Endothelial cell of umbilical vein (primary cell): ENCODE measurements at regions not wholly inside any gene's neighbourhood (a gene's known extent, or its start where the extent isn't known, plus 50 kb on each side); places are given as distances from the start of the nearest gene placed in this dataset.

Experiments
- BruUV-seq: library from RNA; stranded (reverse); fragments of 400-500 nt; replicated peaks from 2 replicates; lab custom pipeline; 2021; lab: Mats Ljungman, UMichigan
- CTCF ChIA-PET: fragments of 300-600, 350-600 bp; sonication (Branson Sonifier 250); formaldehyde crosslinking; loops from one replicate; lab custom pipeline; 2021; ENCODE audit warnings: antibody characterized with exemption, inconsistent platforms; lab: Charles Lee
- POLR2A ChIA-PET: fragments of 300-600, 350-600 bp; sonication (Branson Sonifier 250); formaldehyde crosslinking; loops from one replicate; lab custom pipeline; 2021; ENCODE audit warnings: antibody characterized with exemption, inconsistent platforms; lab: Charles Lee
- DNase-seq: peaks from one replicate; pipeline ENCODE4 v3.0.0-alpha.2; 2011; ENCODE audit warnings: low read depth, low spot score
- FAIRE-seq: peaks from 2 replicates; lab custom pipeline; 2011; peaks lifted over from hg19 to GRCh38; lab: Jason Lieb, UNC
- H2AFZ ChIP-seq: 2 replicates; pipeline ENCODE4 v1.6.0; 2012; ENCODE audit warnings: low read depth, low read length, control low read depth, inconsistent platforms
- H3K27ac ChIP-seq: 2 replicates; pipeline ENCODE4 v1.5.1; 2011; ENCODE audit warnings: low read depth, mild to moderate bottlenecking, control low read depth, low read length, moderate library complexity; ENCODE audit not compliant: insufficient read depth
- H3K27me3 ChIP-seq, 2 experiments: 2 replicates each; pipeline versions ENCODE4 v1.6.0 to v1.6.1; 2011; ENCODE audit warnings: low read length in 2 of 2, mixed read lengths in 1 of 2; ENCODE audit not compliant: control insufficient read depth in 2 of 2, insufficient read depth in 2 of 2
- H3K36me3 ChIP-seq, 2 experiments: 2 replicates in 1 of 2; 3 replicates in 1 of 2; pipeline ENCODE4 v1.5.1; 2011; ENCODE audit warnings: low read length in 2 of 2, mild to moderate bottlenecking in 1 of 2, moderate library complexity in 1 of 2; ENCODE audit not compliant: control insufficient read depth in 2 of 2, insufficient read depth in 2 of 2; ENCODE audit errors: extremely low read depth in 1 of 2
- H3K4me1 ChIP-seq: 3 replicates; pipeline ENCODE4 v1.5.1; 2011; ENCODE audit warnings: mild to moderate bottlenecking, low read length; ENCODE audit not compliant: control insufficient read depth, insufficient read depth; ENCODE audit errors: extremely low read depth
- H3K4me2 ChIP-seq: 2 replicates; pipeline ENCODE4 v1.6.1; 2011; ENCODE audit warnings: low read length, control low read depth, mixed read lengths; ENCODE audit not compliant: insufficient read depth
- H3K4me3 ChIP-seq, 3 experiments: fragments of 200-600 bp in 1 of 3; sonication (generic), shearing (Covaris generic) in 1 of 3; replicated peaks in 1 of 3; 2 replicates each; pipeline ENCODE4 v1.5.1; 2011 to 2016; ENCODE audit warnings: control low read depth in 3 of 3, low read length in 3 of 3, mild to moderate bottlenecking in 2 of 3, inconsistent platforms in 1 of 3, low read depth in 1 of 3, moderate library complexity in 1 of 3; ENCODE audit not compliant: insufficient read depth in 1 of 3
- H3K79me2 ChIP-seq: 2 replicates; pipeline ENCODE4 v1.6.0; 2012; ENCODE audit warnings: low read length, inconsistent platforms; ENCODE audit not compliant: control insufficient read depth, insufficient read depth
- H3K9ac ChIP-seq: replicated peaks from 2 replicates; pipeline ENCODE3; 2011; ENCODE audit warnings: low read length, control low read depth; ENCODE audit not compliant: insufficient read depth; ENCODE audit errors: extremely low read depth
- H3K9me1 ChIP-seq: replicated peaks from 3 replicates; pipeline ENCODE4 v1.6.0; 2011; ENCODE audit warnings: mild to moderate bottlenecking, low read length; ENCODE audit not compliant: control insufficient read depth, insufficient read depth; ENCODE audit errors: extremely low read depth
- H3K9me3 ChIP-seq: replicated peaks from 2 replicates; pipeline ENCODE4 v1.5.1; 2012; ENCODE audit warnings: low read length, inconsistent platforms; ENCODE audit not compliant: control insufficient read depth, insufficient read depth
- H4K20me1 ChIP-seq: replicated peaks from 2 replicates; pipeline ENCODE3; 2011; ENCODE audit warnings: mild to moderate bottlenecking, low read length; ENCODE audit not compliant: control insufficient read depth, insufficient read depth; ENCODE audit errors: extremely low read depth
- CTCF ChIP-seq, 2 donors: IDR thresholded peaks; 1 replicate in 1 of 2; 2 replicates in 1 of 2; pipeline ENCODE4 v1.5.1; 2011; ENCODE audit warnings: low read length in 2 of 2, mild to moderate bottlenecking in 2 of 2, moderate library complexity in 2 of 2, control low read depth in 1 of 2, inconsistent platforms in 1 of 2, low read depth in 1 of 2; ENCODE audit not compliant: insufficient read depth in 1 of 2; ENCODE audit errors: extremely low read depth in 1 of 2
- EZH2 ChIP-seq: IDR thresholded peaks from 2 replicates; pipeline ENCODE4 v1.6.1; 2012; ENCODE audit warnings: borderline replicate concordance, low read depth, mild to moderate bottlenecking, moderate library complexity, low read length, inconsistent platforms; ENCODE audit not compliant: severe bottlenecking
- FOS ChIP-seq: IDR thresholded peaks from 2 replicates; pipeline ENCODE4 v1.6.1; 2011; ENCODE audit warnings: mild to moderate bottlenecking, low read length, moderate library complexity, borderline replicate concordance; ENCODE audit not compliant: insufficient read depth
- GATA2 ChIP-seq: IDR thresholded peaks from 2 replicates; pipeline ENCODE4 v1.7.0; 2011; ENCODE audit warnings: low read depth, mild to moderate bottlenecking, moderate library complexity, mixed read lengths, low read length; ENCODE audit not compliant: insufficient read length, insufficient read depth
- JUN ChIP-seq: IDR thresholded peaks from 2 replicates; pipeline ENCODE4 v1.6.1; 2011; ENCODE audit warnings: borderline replicate concordance, low read depth; ENCODE audit not compliant: insufficient read length, insufficient read depth
- MAX ChIP-seq: IDR thresholded peaks from 2 replicates; pipeline ENCODE4 v1.6.1; 2011; ENCODE audit not compliant: insufficient read depth, insufficient read length
- MYC ChIP-seq: IDR thresholded peaks from one replicate; pipeline ENCODE4 v1.6.1; 2011; ENCODE audit warnings: mild to moderate bottlenecking, low read depth, low read length
- POLR2A ChIP-seq: IDR thresholded peaks from 2 replicates; pipeline ENCODE4 v1.6.1; 2012; ENCODE audit warnings: low read depth, mild to moderate bottlenecking, control low read depth, low read length
- POLR2AphosphoS5 ChIP-seq: IDR thresholded peaks from 2 replicates; pipeline ENCODE4 v1.6.1; 2012; ENCODE audit warnings: low read depth, mild to moderate bottlenecking, control low read depth, low read length, moderate library complexity; ENCODE audit not compliant: insufficient read depth
- dilution Hi-C: fragments of 300-500 bp; cut with MboI; formaldehyde crosslinking; loops from one replicate; pipeline ENCODE4 v1.15.0; 2019; ENCODE audit warnings: low sequenced_read_pairs; ENCODE audit not compliant: extremely low pct_ligation_motif_present
- intact Hi-C: fragments of 100-400 bp; cut with micrococcal nuclease; formaldehyde crosslinking; loops from one replicate; pipeline ENCODE4 v1.10.0; 2022

- CTCF ChIA-PET, result no interaction called here
- Histone ChIP-seq H3K9me3 (no peaks in the 10 kb centered on the region), H3K9ac (no peak overlapping the region), H2AFZ (no peak overlapping the region), H3K79me2 (no peaks in the 10 kb centered on the region), H3K4me3 (no peak overlapping the region), H3K27me3 (no peaks in the 10 kb centered on the region), H3K9me1 (no peaks in the 10 kb centered on the region), H3K27ac (no peak overlapping the region), H3K4me2 (no peak overlapping the region), H4K20me1 (no peaks in the 10 kb centered on the region), H3K36me3 (no peaks in the 10 kb centered on the region), H3K4me1 (peaks cover 2% of the 10 kb centered on the region)
- no peak for TF ChIP-seq CTCF (IDR thresholded peaks at IDR 0.05; ENCODE audit: extremely low read depth in 1 of 2, insufficient read depth in 1 of 2, low read depth in 1 of 2, low read length in 2 of 2)
- TF ChIP-seq POLR2A, result no peak
- TF ChIP-seq JUN, result no peak
- TF ChIP-seq MYC, result no peak
- dilution Hi-C loops, result no loop called here
- no TSS peak for BruUV-seq
- no peak for FAIRE-seq
- POLR2A ChIA-PET, result no interaction called here
- intact Hi-C loops, result no loop called here
- no peak for DNase-seq
These were observed 205.5 kb downstream of the TFAP2B start for GRCh38 chr6:51024126-51024525.

GRCh38 chr6:51025082-51025777 lies 206.6 kb downstream of the TFAP2B start:
- BruUV-seq, result no TSS peak
- H3K4me1 ChIP-seq, result peaks cover 2% of the 10 kb centered on the region
- dilution Hi-C loops (no loop called here), intact Hi-C loops (no loop called here)
- H3K9ac ChIP-seq, result no peak overlapping the region
- TF ChIP-seq CTCF (IDR thresholded peaks at IDR 0.05; ENCODE audit: extremely low read depth in 1 of 2, insufficient read depth in 1 of 2, low read depth in 1 of 2, low read length in 2 of 2) (no peak), MYC (no peak), POLR2A (no peak), JUN (no peak), FOS (no peak), MAX (no peak), EZH2 (no peak), POLR2AphosphoS5 (no peak), GATA2 (no peak)
- no peaks in the 10 kb centered on the region for H4K20me1 ChIP-seq
- no peaks in the 10 kb centered on the region for H3K9me1 ChIP-seq
- FAIRE-seq, result no peak
- H3K9me3 ChIP-seq, result no peaks in the 10 kb centered on the region
- no peaks in the 10 kb centered on the region for H3K79me2 ChIP-seq
- POLR2A ChIA-PET, result no interaction called here
- no peaks in the 10 kb centered on the region for H3K27me3 ChIP-seq
- H2AFZ ChIP-seq, result no peak overlapping the region
- H3K4me3 ChIP-seq, result no peak overlapping the region
- no peak for DNase-seq
- no peak overlapping the region for H3K27ac ChIP-seq
- CTCF ChIA-PET, result no interaction called here
- H3K36me3 ChIP-seq, result no peaks in the 10 kb centered on the region
- H3K4me2 ChIP-seq, result no peak overlapping the region
